Endothelial cell (in vitro differentiated cells): ENCODE measurements at regions not wholly inside any gene's neighbourhood (a gene's known extent, or its start where the extent isn't known, plus 50 kb on each side); places are given as distances from the start of the nearest gene placed in this dataset.
"Not testable (repeated sequence)": the region's sequence is repeated elsewhere in the genome, so short reads cannot be mapped to it uniquely, and the experiment has no call there.

Experiments used
- DNase-seq: peaks from one replicate; pipeline ENCODE4 v3.0.0; 2021; ENCODE audit warnings: low spot score
- H3K27ac Mint-ChIP-seq: one replicate; pipeline ENCODE4 v1.8.0; 2021; ENCODE audit warnings: mixed read lengths, inconsistent platforms; ENCODE audit not compliant: unreplicated experiment
- H3K27me3 Mint-ChIP-seq: one replicate; pipeline ENCODE4 v1.8.0; 2021; ENCODE audit warnings: mild to moderate bottlenecking, moderate library complexity, mixed read lengths, inconsistent platforms; ENCODE audit not compliant: unreplicated experiment
- H3K36me3 Mint-ChIP-seq: one replicate; pipeline ENCODE4 v1.8.0; 2021; ENCODE audit warnings: mild to moderate bottlenecking, low read depth, mixed read lengths, inconsistent platforms; ENCODE audit not compliant: unreplicated experiment
- H3K4me1 Mint-ChIP-seq: one replicate; pipeline ENCODE4 v1.8.0; 2021; ENCODE audit warnings: mild to moderate bottlenecking, mixed read lengths, inconsistent platforms; ENCODE audit not compliant: unreplicated experiment
- H3K4me3 Mint-ChIP-seq: one replicate; pipeline ENCODE4 v1.8.0; 2021; ENCODE audit warnings: mild to moderate bottlenecking, mixed read lengths, inconsistent platforms; ENCODE audit not compliant: unreplicated experiment
- H3K9me3 Mint-ChIP-seq: one replicate; pipeline ENCODE4 v1.8.0; 2021; ENCODE audit warnings: mixed read lengths, inconsistent platforms; ENCODE audit not compliant: unreplicated experiment
- CTCF ChIP-seq: fragments of 200-600 bp; sonication (generic); IDR thresholded peaks from one replicate; pipeline ENCODE4 v1.5.0; 2021; ENCODE audit warnings: antibody characterized with exemption; ENCODE audit not compliant: unreplicated experiment

- TF ChIP-seq CTCF = no peak
- DNase-seq = no peak
- Mint-ChIP-seq H3K27me3 (no peaks in the 10 kb centered on the region), H3K9me3 (no peaks in the 10 kb centered on the region), H3K4me1 (peaks cover 6% of the 10 kb centered on the region), H3K36me3 (no peaks in the 10 kb centered on the region), H3K4me3 (no peak overlapping the region), H3K27ac (no peak overlapping the region)
Observed at GRCh38 chr3:40930756-40931155, 268.5 kb upstream of the CTNNB1 start.

GRCh38 chr3:40938591-40938990 is 260.7 kb upstream of the CTNNB1 start:
- H3K36me3 Mint-ChIP-seq = no peaks in the 10 kb centered on the region
- H3K4me1 Mint-ChIP-seq = no peaks in the 10 kb centered on the region
- no peak overlapping the region for H3K4me3 Mint-ChIP-seq
- H3K9me3 Mint-ChIP-seq = no peaks in the 10 kb centered on the region
- no peak for DNase-seq
- no peak overlapping the region for H3K27ac Mint-ChIP-seq
- no peak for TF ChIP-seq CTCF
- H3K27me3 Mint-ChIP-seq = peaks cover 2% of the 10 kb centered on the region

GRCh38 chr3:40939030-40939740 is 260.1 kb upstream of the CTNNB1 start:
- Mint-ChIP-seq H3K4me1 (no peaks in the 10 kb centered on the region), H3K9me3 (no peaks in the 10 kb centered on the region), H3K27me3 (peaks cover 2% of the 10 kb centered on the region), H3K27ac (no peak overlapping the region), H3K4me3 (no peak overlapping the region), H3K36me3 (no peaks in the 10 kb centered on the region)
- no peak for DNase-seq
- TF ChIP-seq CTCF = no peak

- no peak for DNase-seq
- H3K27me3 Mint-ChIP-seq = peaks cover 2% of the 10 kb centered on the region
- no peaks in the 10 kb centered on the region for H3K4me1 Mint-ChIP-seq
- H3K36me3 Mint-ChIP-seq = no peaks in the 10 kb centered on the region
- no peak overlapping the region for H3K27ac Mint-ChIP-seq
- H3K4me3 Mint-ChIP-seq = no peak overlapping the region
- TF ChIP-seq CTCF = no peak
- no peaks in the 10 kb centered on the region for H3K9me3 Mint-ChIP-seq
Observed at GRCh38 chr3:40939741-40940130, 259.6 kb upstream of the CTNNB1 start.

GRCh38 chr3:40940651-40941050 is 258.7 kb upstream of the CTNNB1 start:
- no peaks in the 10 kb centered on the region for H3K9me3 Mint-ChIP-seq
- no peak for TF ChIP-seq CTCF
- H3K27ac Mint-ChIP-seq = no peak overlapping the region
- H3K27me3 Mint-ChIP-seq = peaks cover 2% of the 10 kb centered on the region
- H3K4me3 Mint-ChIP-seq = no peak overlapping the region
- no peaks in the 10 kb centered on the region for H3K36me3 Mint-ChIP-seq
- no peak for DNase-seq
- no peaks in the 10 kb centered on the region for H3K4me1 Mint-ChIP-seq

- H3K27me3 Mint-ChIP-seq, H3K9me3 Mint-ChIP-seq, H3K36me3 Mint-ChIP-seq, H3K4me1 Mint-ChIP-seq, DNase-seq, H3K27ac Mint-ChIP-seq, H3K4me3 Mint-ChIP-seq: not testable (repeated sequence)
Observed at GRCh38 chr3:40947022-40947421, 252.3 kb upstream of the CTNNB1 start.

- H3K36me3 Mint-ChIP-seq, H3K27me3 Mint-ChIP-seq, H3K4me1 Mint-ChIP-seq, DNase-seq, H3K4me3 Mint-ChIP-seq, H3K27ac Mint-ChIP-seq, H3K9me3 Mint-ChIP-seq: not testable (repeated sequence)
Observed at GRCh38 chr3:40949347-40949746, 250.0 kb upstream of the CTNNB1 start.
